Activated CD4-positive, alpha-beta memory T cell treated with anti-CD3 and anti-CD28 coated beads, Interleukin-2, amount 10 ng/mL, durations not matched to agents 7 days and 5 days (primary cell): ENCODE measurements at regions not wholly inside any gene's neighbourhood (a gene's known extent, or its start where the extent isn't known, plus 50 kb on each side); places are given as distances from the start of the nearest gene placed in this dataset.

Experiments used
- CTCF ChIA-PET: fragments of 350-600 bp; sonication (Branson Sonifier 250); formaldehyde crosslinking; loops from one replicate; lab custom pipeline; 2021; ENCODE audit warnings: antibody characterized with exemption, inconsistent platforms; lab: Charles Lee
- POLR2A ChIA-PET: fragments of 350-600 bp; sonication (Branson Sonifier 250); formaldehyde crosslinking; loops from one replicate; lab custom pipeline; 2021; ENCODE audit warnings: antibody characterized with exemption; lab: Charles Lee
- DNase-seq: peaks from one replicate; pipeline ENCODE4 v3.0.0-alpha.2; 2020
- H3K27ac Mint-ChIP-seq: one replicate; pipeline ENCODE4 v1.8.0; 2021; ENCODE audit warnings: mild to moderate bottlenecking, mixed read lengths
- H3K27me3 Mint-ChIP-seq: one replicate; pipeline ENCODE4 v1.8.0; 2021; ENCODE audit warnings: mixed read lengths
- H3K36me3 Mint-ChIP-seq: one replicate; pipeline ENCODE4 v1.8.0; 2021; ENCODE audit warnings: low read depth, mixed read lengths
- H3K4me1 Mint-ChIP-seq: one replicate; pipeline ENCODE4 v1.8.0; 2021; ENCODE audit warnings: mixed read lengths
- H3K4me3 Mint-ChIP-seq: one replicate; pipeline ENCODE4 v1.8.0; 2021; ENCODE audit warnings: mild to moderate bottlenecking, mixed read lengths
- H3K9me3 Mint-ChIP-seq: one replicate; pipeline ENCODE4 v1.8.0; 2021; ENCODE audit warnings: mixed read lengths

DNA sequence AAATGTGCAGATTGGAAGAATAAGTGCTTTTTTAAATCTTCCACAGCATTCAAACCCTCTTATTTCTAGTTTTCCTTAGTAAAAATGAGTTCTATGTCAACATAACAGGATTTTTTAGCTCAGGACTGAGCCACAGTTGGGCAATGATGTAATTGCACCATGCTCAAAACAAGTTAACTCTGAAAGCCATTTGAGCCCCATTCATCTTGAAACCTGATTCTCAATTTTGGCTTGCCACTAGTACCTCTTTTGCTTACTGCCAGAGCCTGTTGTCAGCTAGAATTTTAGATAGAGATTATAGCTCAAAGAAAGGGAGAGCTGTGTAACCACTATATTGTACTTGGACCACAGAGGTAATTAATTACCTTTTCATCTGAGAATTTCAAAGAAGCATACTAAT lies 1028.5 kb upstream of the PHF14 start:
- CTCF ChIA-PET, result no interaction called here
- H3K27ac Mint-ChIP-seq, result no peak overlapping the region
- H3K27me3 Mint-ChIP-seq, result no peaks in the 10 kb centered on the region
- POLR2A ChIA-PET, result no interaction called here
- H3K9me3 Mint-ChIP-seq, result peaks cover 8% of the 10 kb centered on the region
- H3K4me1 Mint-ChIP-seq, result no peaks in the 10 kb centered on the region
- H3K4me3 Mint-ChIP-seq, result no peak overlapping the region
- no peaks in the 10 kb centered on the region for H3K36me3 Mint-ChIP-seq
- DNase-seq, result no peak

DNA sequence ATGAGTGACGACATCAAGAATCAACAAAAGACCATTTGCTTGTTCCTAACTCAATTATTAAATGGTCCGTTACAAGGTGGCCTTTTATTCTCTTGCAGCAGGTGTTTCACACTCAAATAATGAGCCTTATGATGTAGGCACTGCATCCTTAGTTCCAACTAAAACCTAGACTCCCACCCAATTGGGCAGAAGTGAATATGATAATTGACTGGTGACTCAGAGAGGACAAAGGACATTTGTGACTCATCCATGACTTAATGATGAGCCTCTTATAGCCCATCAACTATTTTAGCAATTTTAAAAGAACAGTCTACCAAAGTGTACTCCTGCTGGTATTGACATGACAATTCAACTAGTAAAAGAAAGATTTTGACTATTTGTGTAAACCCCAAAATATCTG lies 1027.8 kb upstream of the PHF14 start:
- H3K27ac Mint-ChIP-seq, result no peak overlapping the region
- no peak for DNase-seq
- ChIA-PET POLR2A (no interaction called here), CTCF (no interaction called here)
- no peaks in the 10 kb centered on the region for H3K27me3 Mint-ChIP-seq
- H3K4me3 Mint-ChIP-seq, result no peak overlapping the region
- no peaks in the 10 kb centered on the region for H3K36me3 Mint-ChIP-seq
- H3K4me1 Mint-ChIP-seq, result no peaks in the 10 kb centered on the region
- peaks cover 8% of the 10 kb centered on the region for H3K9me3 Mint-ChIP-seq

DNA sequence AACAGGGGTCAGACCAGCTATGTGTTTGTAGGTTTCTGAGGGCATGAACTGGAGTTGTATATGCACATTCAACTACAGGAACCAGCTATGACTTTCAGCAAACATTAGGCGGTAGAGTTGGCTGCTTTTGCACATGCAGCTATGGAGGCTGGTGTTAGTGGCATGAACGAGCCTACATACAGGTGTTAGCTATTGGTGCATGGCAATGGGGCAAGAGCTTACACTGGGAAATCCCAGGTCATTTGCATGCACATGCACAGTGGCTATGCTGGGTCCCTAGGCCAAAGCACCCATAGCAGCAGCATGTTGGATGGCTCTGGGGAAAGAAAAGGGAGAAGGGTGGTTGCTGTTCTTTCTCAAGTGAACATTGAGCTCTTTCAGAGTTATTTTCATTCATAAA lies 1018.5 kb upstream of the PHF14 start:
- no peaks in the 10 kb centered on the region for H3K4me1 Mint-ChIP-seq
- ChIA-PET CTCF (no interaction called here), POLR2A (no interaction called here)
- peaks cover 3% of the 10 kb centered on the region for H3K9me3 Mint-ChIP-seq
- no peaks in the 10 kb centered on the region for H3K27me3 Mint-ChIP-seq
- H3K36me3 Mint-ChIP-seq, result no peaks in the 10 kb centered on the region
- H3K27ac Mint-ChIP-seq, result no peak overlapping the region
- no peak for DNase-seq
- no peak overlapping the region for H3K4me3 Mint-ChIP-seq

DNA sequence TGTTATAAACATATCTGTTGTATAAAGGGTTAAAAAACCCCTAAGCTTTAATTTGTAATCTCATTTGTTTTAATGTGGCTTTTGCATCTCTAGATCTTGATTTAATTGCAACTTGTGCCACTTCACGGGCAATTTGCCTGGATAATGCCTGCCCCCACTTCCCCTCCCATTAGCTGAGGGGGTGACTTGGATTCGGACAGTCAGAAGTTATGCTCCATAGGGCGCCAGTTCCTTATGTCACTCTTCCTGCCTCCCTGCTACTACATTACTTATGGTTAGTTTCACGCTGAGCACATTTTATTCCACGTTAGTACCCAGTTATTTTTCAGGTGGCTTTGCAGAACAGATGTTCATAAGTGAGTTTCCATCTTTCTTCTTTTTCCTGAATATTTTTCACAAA lies 1015.2 kb upstream of the PHF14 start:
- CTCF ChIA-PET, result no interaction called here

DNA sequence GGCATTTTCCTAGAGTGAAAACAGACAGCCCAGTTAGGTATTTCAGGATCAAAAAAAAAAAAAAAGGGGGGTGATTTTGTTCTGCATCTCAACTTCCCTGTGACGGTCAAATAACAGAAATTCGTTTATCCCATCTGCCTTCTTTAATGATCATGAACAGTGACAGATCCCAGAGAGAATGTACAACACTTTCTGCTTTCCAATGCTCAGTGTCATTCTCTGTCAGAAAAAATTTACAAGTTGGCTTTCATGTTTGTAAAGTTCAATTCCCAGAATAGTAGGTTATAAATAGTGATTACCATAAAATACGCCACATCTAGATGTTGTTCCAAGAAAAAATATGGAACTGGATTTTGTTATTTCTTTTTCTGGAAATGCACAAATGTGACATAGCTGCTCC lies 1013.2 kb upstream of the PHF14 start:
- POLR2A ChIA-PET, result no interaction called here
- peaks cover 6% of the 10 kb centered on the region for H3K9me3 Mint-ChIP-seq
- no peak overlapping the region for H3K4me3 Mint-ChIP-seq
- no peak for DNase-seq
- H3K27me3 Mint-ChIP-seq, result no peaks in the 10 kb centered on the region
- no peaks in the 10 kb centered on the region for H3K36me3 Mint-ChIP-seq
- no peaks in the 10 kb centered on the region for H3K4me1 Mint-ChIP-seq
- no peak overlapping the region for H3K27ac Mint-ChIP-seq
- CTCF ChIA-PET, result no interaction called here

More for the DNA sequence above, 1015.2 kb upstream of the PHF14 start:
- H3K36me3 Mint-ChIP-seq, result no peaks in the 10 kb centered on the region
- DNase-seq, result no peak
- no peaks in the 10 kb centered on the region for H3K27me3 Mint-ChIP-seq
- H3K9me3 Mint-ChIP-seq, result peaks cover 7% of the 10 kb centered on the region
- no peak overlapping the region for H3K27ac Mint-ChIP-seq
- POLR2A ChIA-PET, result no interaction called here
- no peaks in the 10 kb centered on the region for H3K4me1 Mint-ChIP-seq
- H3K4me3 Mint-ChIP-seq, result no peak overlapping the region

DNA sequence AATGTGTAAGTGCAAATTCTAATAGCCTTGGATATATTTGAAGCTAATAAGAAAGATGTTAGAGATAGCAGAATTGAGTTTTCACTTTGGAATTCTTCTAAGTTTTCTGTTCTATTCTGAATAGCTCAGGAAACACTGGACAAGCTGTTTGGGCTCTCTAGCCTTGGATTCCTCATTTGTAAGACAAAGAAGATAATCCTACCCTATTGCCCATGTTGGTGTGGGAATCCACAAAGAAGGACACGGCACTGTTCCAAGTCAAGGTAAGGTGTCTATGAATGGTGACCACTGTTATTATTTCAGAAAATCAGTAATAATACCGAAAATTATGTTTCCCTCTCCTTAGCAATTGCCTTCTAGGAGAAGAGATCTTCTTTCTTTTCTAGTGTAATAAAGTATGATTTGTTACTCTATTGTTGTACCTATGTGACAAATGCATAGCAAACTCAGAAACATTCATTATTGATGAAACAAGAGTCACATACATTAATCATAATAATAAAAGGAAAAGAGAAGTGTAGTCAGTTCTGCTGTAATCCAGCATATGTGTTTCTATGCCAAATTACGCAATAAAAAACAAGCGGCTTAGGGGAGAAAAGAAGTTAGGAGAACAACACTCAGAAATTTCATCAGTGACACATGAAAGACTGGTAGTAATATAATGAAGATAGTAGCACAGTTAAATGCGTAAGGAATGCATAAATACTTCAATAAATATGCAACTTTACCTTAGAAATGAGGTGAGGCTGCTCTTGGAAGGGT lies 1012.3 kb upstream of the PHF14 start:
- Mint-ChIP-seq H3K4me3 (no peak overlapping the region), H3K4me1 (no peaks in the 10 kb centered on the region), H3K9me3 (peaks cover 4% of the 10 kb centered on the region), H3K27ac (no peak overlapping the region), H3K36me3 (no peaks in the 10 kb centered on the region), H3K27me3 (no peaks in the 10 kb centered on the region)
- ChIA-PET POLR2A (no interaction called here), CTCF (no interaction called here)
- no peak for DNase-seq

DNA sequence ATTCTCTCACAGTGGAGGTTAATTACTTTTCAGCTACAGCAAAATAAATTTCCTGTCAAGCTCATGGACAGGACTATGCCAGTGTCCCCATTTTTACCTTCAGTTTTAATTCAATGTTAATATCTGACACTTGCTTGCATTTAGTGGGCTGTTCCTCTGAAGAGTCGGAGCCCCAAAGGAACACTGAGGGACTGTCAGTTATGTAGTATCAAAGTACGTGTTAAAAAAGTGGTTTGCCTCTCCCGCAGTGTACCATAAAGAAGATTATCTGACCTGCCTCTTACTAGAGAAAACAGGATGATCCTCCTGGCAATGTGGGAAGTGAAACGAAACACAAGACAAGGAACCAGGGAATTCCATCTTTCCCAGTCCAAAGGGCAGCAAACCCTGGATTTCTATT lies 1010.9 kb upstream of the PHF14 start:
- no peak for DNase-seq
- ChIA-PET CTCF (no interaction called here), POLR2A (no interaction called here)
- no peaks in the 10 kb centered on the region for H3K27me3 Mint-ChIP-seq
- no peak overlapping the region for H3K27ac Mint-ChIP-seq
- peaks cover 4% of the 10 kb centered on the region for H3K9me3 Mint-ChIP-seq
- H3K4me3 Mint-ChIP-seq, result no peak overlapping the region
- no peaks in the 10 kb centered on the region for H3K36me3 Mint-ChIP-seq
- H3K4me1 Mint-ChIP-seq, result no peaks in the 10 kb centered on the region

DNA sequence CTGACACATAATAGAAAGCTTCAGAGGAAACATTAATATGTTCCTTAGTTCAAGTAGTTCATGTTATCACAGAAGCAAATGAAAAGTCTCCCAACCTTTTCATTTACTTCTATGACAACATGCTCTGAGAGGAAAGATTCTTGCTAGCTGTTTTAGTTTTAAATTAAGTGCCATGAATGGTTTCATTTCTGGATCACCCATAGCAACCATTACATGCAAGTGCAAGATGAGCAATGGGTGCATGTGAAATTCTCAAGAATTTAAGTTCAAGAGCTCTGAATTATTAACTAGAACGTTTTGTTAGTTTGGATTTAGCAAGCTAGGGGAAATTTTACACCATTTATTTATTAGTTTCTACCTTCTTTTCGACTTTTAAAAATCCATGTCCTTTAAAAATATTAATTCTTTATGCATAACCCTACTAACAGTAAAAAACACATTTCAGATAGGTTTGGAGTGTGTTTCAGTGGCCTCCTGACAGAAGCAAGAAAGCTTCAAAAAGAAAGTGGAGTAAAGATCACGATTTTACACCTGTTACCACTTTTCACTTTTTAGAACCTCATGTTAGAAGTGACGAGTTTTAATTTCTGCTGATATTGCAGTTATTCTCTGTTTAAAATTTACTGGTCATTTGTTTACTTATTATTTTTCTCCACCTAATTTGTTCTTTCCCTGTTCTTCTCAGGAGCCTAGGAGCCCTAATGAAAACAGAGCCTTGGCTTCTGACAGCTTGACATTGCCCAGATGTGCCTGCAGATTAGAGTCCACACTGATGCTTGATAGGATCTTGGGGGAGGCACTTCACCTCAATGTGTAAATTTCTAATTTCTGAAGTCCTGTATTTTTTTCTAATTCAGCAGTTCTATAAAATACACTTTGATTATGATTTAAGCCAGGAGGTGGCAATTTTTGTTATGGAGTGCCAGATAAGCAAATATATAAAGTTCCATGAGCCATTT lies 995.3 kb upstream of the PHF14 start:
- H3K4me1 Mint-ChIP-seq, result no peaks in the 10 kb centered on the region
- no peaks in the 10 kb centered on the region for H3K27me3 Mint-ChIP-seq
- no peak overlapping the region for H3K4me3 Mint-ChIP-seq

DNA sequence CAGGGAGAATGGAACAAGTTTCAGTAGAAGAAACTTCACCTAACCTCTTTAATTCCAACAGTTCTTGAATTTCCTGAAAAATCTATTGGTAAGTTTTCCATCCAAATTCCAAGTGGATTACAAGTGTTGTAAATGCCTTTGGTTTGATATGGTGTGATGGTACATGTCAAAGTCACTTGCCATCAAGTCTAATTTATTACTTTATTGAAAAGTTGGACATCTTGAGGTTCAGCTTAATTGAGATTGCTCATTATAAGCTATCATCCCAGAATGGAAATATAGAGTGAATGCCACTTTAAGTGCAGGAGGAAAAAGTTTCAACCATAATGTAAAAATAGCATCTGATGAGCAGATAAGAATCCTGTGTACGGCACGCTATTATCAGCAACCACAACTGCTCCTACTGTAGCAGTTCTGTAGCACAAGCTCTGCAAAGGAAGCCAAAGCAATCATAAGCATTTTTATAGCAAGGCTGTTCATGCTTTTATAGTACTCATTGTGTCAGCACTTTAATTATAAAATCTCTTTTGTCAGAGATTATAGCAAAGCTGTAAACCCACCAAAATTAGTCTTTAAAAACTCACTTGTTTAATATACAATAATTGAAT lies 991.8 kb upstream of the PHF14 start:
- Mint-ChIP-seq H3K4me1 (no peaks in the 10 kb centered on the region), H3K4me3 (no peak overlapping the region), H3K9me3 (peaks cover 4% of the 10 kb centered on the region), H3K27me3 (no peaks in the 10 kb centered on the region), H3K36me3 (no peaks in the 10 kb centered on the region), H3K27ac (no peak overlapping the region)
- ChIA-PET CTCF (no interaction called here), POLR2A (no interaction called here)
- no peak for DNase-seq

More for the DNA sequence above, 995.3 kb upstream of the PHF14 start:
- CTCF ChIA-PET, result no interaction called here
- DNase-seq, result no peak
- no peak overlapping the region for H3K27ac Mint-ChIP-seq
- peaks cover 2% of the 10 kb centered on the region for H3K9me3 Mint-ChIP-seq
- POLR2A ChIA-PET, result no interaction called here
- no peaks in the 10 kb centered on the region for H3K36me3 Mint-ChIP-seq

DNA sequence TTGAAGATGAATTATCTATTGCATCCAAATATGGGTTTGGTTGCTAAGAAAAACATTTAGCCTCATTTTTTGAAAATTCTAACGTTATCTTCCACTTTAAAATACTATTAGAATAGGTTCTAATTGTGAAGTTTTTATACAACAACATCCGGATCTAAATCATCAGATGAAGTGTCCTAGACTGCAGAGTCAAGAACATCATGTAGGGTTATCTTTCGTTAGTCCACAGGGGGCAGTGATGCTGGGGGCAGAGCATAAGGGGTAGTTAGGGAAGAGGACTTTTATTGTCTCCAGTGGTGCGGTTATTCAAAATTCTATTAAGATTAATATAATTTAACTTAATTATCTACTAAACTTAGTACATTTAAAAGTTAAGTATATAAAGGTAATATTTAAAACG lies 990.6 kb upstream of the PHF14 start:
- no peaks in the 10 kb centered on the region for H3K36me3 Mint-ChIP-seq
- no peak overlapping the region for H3K4me3 Mint-ChIP-seq
- ChIA-PET POLR2A (no interaction called here), CTCF (no interaction called here)
- H3K27me3 Mint-ChIP-seq, result no peaks in the 10 kb centered on the region
- no peak overlapping the region for H3K27ac Mint-ChIP-seq
- H3K4me1 Mint-ChIP-seq, result no peaks in the 10 kb centered on the region
- no peak for DNase-seq
- peaks cover 9% of the 10 kb centered on the region for H3K9me3 Mint-ChIP-seq

DNA sequence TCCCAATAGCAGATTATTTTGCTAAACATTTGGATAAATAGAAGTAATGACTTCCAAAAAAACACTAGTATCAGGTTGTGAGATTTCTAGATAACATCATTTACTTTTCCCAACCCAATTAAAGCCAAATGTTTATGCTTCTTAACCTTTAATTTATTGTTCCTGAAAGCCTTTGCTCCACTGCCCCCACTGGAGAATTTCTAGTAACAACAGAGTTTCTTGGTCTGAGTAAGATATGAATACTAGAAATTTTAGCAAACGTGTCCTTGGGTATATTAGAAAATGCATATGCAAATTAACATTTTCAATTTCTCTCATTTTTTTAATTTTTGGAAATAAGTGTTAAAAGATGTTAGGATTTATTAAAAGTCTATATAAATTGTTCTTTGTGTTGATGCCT lies 958.0 kb upstream of the PHF14 start:
- Mint-ChIP-seq H3K36me3 (no peaks in the 10 kb centered on the region), H3K9me3 (peaks cover 2% of the 10 kb centered on the region), H3K27me3 (no peaks in the 10 kb centered on the region), H3K27ac (no peak overlapping the region), H3K4me3 (no peak overlapping the region), H3K4me1 (no peaks in the 10 kb centered on the region)
- POLR2A ChIA-PET, result no interaction called here
- CTCF ChIA-PET, result no interaction called here
- DNase-seq, result no peak

DNA sequence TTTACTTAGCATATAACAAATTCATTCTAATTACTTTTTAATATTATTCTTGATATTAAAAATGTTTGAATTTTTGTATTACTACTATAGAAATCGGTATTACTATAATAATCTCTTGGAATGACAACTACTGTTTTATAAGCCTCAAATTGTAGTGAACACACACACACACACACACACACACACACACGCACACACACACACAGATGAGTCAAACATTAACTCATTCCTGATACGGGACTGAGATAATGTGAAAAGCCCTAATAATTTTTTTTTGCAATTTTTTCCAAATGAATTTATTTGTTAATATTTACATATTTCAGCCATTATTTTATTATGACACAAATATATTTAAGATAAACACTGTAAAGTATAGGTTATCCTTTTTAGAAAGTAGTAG lies 951.2 kb upstream of the PHF14 start:
- CTCF ChIA-PET, result no interaction called here
- Mint-ChIP-seq H3K9me3 (peaks cover 9% of the 10 kb centered on the region), H3K27ac (no peak overlapping the region), H3K36me3 (no peaks in the 10 kb centered on the region), H3K4me3 (no peak overlapping the region), H3K27me3 (no peaks in the 10 kb centered on the region), H3K4me1 (no peaks in the 10 kb centered on the region)
- POLR2A ChIA-PET, result no interaction called here
- no peak for DNase-seq

DNA sequence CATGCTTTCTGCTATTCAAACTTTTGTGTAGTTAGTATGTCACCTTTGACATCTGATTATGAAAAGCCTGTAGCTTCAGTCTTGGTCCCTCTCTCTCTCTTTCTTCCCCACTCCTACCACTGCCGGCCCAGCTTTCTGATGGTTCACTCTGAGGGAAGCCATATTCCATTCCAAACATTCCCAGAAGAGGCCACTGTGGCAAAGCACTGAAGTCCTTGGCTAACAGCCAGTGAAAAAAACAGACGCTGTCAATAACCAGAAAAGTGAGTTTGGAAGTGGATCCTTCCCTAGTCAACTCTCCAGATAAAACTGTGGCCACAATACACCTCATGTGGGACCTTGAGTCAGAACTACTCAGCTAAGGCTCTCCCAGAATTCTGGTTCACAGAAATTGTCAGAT lies 950.7 kb upstream of the PHF14 start:
- POLR2A ChIA-PET, result no interaction called here
- peaks cover 9% of the 10 kb centered on the region for H3K9me3 Mint-ChIP-seq
- DNase-seq, result no peak
- no peaks in the 10 kb centered on the region for H3K36me3 Mint-ChIP-seq
- no peak overlapping the region for H3K4me3 Mint-ChIP-seq
- no peaks in the 10 kb centered on the region for H3K27me3 Mint-ChIP-seq
- CTCF ChIA-PET, result no interaction called here
- H3K27ac Mint-ChIP-seq, result no peak overlapping the region
- H3K4me1 Mint-ChIP-seq, result no peaks in the 10 kb centered on the region
